OCI-LY3 (cell line): ENCODE measurements at regions not wholly inside any gene's neighbourhood (a gene's known extent, or its start where the extent isn't known, plus 50 kb on each side); places are given as distances from the start of the nearest gene placed in this dataset.

Experiments
- EZH2phosphoT487 ChIP-seq: fragments of 200-600 bp; shearing (Covaris generic); IDR thresholded peaks from 2 replicates; pipeline ENCODE4 v1.6.1; 2018; ENCODE audit warnings: antibody characterized with exemption, mixed run types, low read depth
- TF ChIP-seq, protein P1 (sequence below): fragments of 200-600, 300-600 bp; sonication (generic); IDR thresholded peaks from 2 replicates; pipeline ENCODE4 v1.5.1; 2014; ENCODE audit warnings: antibody characterized with exemption, low read length, low read depth

DNA sequence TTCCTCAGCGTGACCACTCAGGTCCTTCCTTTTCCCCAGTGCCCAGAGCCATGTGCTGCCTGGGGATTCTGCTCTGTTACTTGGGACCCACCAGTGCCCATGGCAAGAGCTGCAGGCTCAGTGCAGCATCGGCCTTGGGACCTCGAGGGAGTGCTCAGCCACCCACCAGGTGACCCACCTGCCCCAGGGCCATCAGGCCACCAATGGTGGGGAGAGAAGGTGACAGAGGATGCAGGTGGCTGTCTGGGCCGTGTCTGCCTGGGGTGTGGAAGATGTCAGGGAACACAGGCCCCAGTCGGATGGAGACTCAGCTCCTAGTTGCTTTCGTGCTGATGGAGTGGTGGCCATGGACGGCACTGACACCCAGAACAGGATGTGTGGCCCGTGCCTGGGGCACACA, 104.7 kb upstream of the FAM20C start:
- no peak for TF ChIP-seq EZH2phosphoT487
- TF ChIP-seq, protein P1, sequence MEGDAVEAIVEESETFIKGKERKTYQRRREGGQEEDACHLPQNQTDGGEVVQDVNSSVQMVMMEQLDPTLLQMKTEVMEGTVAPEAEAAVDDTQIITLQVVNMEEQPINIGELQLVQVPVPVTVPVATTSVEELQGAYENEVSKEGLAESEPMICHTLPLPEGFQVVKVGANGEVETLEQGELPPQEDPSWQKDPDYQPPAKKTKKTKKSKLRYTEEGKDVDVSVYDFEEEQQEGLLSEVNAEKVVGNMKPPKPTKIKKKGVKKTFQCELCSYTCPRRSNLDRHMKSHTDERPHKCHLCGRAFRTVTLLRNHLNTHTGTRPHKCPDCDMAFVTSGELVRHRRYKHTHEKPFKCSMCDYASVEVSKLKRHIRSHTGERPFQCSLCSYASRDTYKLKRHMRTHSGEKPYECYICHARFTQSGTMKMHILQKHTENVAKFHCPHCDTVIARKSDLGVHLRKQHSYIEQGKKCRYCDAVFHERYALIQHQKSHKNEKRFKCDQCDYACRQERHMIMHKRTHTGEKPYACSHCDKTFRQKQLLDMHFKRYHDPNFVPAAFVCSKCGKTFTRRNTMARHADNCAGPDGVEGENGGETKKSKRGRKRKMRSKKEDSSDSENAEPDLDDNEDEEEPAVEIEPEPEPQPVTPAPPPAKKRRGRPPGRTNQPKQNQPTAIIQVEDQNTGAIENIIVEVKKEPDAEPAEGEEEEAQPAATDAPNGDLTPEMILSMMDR = no peak
